ENCODE measurements at regions not wholly inside any gene's neighbourhood (a gene's known extent, or its start where the extent isn't known, plus 50 kb on each side); places are given as distances from the start of the nearest gene placed in this dataset.
A peak's percentile ranks its signal among the peaks of the same experiment; 100 is the strongest.

DNA sequence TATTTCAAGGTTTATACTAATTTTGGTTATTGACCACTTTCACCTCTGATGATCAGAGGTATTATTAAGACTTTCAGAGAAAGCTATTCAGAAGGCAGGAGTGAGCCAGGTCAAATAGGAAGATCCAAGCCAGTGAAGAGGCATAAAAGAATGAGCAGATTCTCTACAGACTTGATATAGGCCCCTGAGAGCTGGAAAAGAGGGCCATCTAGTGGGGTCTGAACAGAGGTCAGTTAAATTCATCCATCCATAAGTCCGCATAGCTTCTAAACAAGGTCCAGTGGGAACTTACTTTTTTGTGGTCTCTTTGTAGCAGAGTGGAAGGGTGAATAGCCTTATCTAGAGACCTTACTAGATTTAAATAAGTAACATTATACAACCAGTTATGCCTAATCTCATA lies 126.6 kb upstream of the UFM1 start:
- TF ChIP-seq, protein P1, sequence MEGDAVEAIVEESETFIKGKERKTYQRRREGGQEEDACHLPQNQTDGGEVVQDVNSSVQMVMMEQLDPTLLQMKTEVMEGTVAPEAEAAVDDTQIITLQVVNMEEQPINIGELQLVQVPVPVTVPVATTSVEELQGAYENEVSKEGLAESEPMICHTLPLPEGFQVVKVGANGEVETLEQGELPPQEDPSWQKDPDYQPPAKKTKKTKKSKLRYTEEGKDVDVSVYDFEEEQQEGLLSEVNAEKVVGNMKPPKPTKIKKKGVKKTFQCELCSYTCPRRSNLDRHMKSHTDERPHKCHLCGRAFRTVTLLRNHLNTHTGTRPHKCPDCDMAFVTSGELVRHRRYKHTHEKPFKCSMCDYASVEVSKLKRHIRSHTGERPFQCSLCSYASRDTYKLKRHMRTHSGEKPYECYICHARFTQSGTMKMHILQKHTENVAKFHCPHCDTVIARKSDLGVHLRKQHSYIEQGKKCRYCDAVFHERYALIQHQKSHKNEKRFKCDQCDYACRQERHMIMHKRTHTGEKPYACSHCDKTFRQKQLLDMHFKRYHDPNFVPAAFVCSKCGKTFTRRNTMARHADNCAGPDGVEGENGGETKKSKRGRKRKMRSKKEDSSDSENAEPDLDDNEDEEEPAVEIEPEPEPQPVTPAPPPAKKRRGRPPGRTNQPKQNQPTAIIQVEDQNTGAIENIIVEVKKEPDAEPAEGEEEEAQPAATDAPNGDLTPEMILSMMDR (conservative IDR thresholded peaks at IDR 0.05; ENCODE audit: low read depth, low read length): peak; percentile 38; the same call in 1 of the 2 replicates
- TF ChIP-seq EZH2 (IDR thresholded peaks at IDR 0.05; ENCODE audit: low read length, unreplicated experiment) (no peak), EZH2phosphoT487 (IDR thresholded peaks at IDR 0.05; ENCODE audit: borderline replicate concordance, low read length) (no peak)

Data from PC-3 (cell line).